HT-29 (cell line): ENCODE measurements at regions not wholly inside any gene's neighbourhood (a gene's known extent, or its start where the extent isn't known, plus 50 kb on each side); places are given as distances from the start of the nearest gene placed in this dataset.

Experiments used
- DNase-seq: peaks from one replicate; pipeline ENCODE4 v3.0.0-alpha.2; 2015; ENCODE audit warnings: low spot score

DNA sequence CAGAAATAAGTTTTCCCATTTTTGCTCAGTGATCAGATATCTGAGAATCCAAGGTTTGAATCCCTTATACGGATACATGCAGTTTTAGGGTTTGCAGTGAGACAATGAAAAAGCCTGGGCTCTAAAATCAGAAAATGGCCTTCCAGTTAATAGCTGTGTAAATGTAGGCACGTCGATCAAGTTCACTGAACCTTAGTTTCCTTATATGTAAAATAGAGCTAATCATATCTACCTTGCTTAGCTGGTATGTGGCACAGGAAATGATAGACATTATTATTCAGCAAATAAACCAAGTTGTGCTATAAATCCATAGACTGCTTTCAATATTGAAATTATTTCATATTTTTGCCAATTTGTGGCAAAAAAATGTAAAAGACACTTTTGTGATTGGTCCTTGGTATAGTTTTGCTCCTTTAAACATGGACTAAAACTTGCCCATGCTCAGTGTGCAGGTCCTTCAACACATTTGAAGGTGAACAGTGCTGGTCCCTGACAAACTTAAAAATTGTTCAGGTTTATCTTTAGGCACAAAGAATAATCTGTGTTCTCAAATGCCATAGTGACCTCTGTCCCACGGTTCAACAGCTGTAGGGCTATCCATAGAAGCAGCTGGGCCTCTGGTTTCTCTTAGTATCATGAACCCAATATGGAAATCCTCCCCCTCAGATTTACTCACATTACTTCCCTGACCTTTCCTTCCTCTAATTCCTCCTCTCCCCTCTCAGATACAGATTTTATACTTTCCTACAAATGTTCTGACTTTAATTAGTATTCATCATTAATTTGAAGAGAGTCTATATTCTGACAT is 51.0 kb downstream of the CCDC54 start:
- no peak for DNase-seq

DNA sequence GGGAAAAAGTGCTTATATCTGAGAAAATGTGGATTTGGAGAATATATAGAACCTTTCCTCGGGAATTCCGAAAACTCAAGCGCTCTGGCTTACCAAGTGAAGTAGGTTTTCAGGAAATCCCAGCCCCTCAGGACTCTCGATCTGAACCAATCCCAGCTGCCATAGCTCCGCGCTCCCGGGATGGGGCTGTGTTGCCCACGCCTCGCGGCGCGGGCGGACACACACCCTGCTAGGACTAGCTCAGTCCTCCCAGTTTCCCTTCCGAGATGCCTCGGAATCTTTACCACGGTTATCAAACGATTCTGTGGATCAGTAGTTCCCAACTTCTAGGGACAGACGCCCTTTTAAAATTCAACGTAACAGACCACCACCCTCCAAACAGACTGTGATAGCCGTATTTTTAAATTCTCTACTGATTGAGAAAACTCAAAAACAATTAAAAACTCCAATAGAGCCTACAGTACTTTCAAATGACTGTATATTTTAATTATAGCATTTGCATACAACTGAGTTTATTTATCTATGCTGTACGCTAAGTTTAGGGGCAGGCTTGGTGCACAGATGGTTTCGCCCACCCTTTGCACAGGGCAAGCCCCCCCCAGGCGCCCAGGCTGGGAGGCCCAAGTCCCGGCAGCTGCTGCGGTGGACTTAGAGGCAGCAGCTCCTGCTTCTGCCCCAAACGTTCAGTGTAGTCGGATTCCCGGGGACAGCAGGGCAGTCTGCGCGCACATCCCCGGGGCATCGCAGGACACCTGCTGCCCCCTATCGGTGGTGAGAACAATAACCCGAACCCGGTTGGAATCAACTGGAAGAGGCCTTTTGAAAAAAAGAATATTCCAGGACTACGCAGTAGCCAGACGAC is 52.3 kb downstream of the CCDC54 start:
- peak; percentile 81 for DNase-seq

DNA sequence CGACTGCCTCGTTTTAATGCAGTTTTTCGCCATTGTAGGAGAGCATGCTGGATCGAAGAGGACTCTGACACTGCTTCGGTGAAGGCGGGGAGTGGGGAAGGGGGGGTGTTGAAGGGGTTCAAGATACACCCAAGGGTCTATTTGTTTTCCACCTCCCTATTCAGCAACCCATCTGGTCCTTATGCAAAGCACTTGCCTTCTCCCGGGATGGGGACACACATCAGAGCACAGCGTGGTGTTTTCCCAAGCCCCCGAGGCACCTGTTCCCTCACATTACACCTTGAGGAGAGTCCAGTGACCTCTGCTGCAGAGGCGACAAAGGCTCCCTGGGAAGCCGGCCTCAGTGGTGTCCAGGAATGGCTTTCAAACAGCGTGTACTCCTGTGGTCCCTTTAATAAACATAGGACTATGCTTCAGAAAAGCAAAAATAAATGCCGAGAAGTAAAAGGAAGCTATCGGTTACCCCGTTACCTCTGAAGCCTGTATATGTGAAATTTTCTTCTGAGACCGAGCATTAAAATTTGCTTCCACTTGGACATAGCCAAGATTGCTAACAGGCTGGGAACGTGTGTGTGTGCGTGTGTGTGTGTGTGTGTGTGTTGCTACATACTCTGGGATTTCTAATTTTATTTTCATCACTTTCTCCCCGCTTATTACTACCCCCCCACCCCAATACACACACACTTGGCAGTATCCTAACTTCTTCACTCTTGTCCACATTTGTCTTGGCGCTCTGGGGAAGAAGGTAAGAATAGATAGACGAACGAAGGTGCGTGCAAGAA is 53.2 kb downstream of the CCDC54 start:
- DNase-seq, result no peak

DNA sequence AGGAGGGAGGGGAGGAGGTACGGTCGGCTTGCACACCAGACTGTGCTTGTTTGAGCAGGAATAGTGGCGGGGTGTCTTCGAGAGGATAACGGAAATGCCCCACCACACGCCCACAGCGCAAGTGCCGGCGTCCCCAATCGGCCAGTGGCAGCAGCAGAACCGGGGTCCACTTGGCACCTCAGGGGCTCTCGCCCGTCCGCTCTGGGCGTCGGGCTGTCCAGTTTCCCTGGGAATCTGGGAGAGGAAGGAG is 53.7 kb downstream of the CCDC54 start:
- DNase-seq, result peak; percentile 38

DNA sequence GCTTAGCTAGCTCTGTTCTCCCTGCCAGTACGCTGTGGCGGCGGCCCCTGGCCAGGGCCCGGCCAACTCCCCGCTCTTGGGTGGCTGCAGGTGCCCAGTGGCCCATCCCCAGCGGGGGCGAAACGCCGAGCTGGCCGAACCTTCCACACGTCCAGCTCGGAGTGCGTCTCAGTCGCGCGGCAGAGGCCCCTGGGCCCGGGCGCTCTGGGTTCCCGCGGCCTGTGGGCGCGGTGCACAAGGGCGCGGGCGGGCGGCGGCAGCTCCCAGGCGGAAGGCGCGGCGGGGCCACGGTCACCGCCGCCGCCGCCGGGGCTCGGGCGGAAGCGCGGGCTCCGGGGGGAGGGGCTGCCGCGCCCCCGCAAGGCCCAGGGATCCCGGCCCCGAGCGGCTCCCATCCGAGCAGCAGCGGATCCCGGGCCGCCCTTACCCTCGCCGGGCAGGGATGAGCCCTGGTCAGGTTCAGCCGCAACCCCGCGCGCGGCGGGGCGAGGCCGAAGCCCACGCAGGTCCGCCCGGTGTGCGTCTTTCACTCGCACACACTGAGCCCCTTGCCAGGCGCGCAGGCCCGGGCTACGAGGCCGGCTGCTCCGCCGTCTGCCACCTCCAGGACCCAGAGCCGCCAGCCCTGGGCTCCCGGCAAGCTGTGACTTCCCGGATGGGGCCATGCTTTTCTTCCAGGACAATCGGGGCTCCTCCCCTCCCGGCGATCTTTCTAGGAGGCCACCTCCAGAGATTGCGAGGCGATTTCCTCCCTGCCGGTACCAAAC is 54.2 kb downstream of the CCDC54 start:
- peak; percentile 73 for DNase-seq

DNA sequence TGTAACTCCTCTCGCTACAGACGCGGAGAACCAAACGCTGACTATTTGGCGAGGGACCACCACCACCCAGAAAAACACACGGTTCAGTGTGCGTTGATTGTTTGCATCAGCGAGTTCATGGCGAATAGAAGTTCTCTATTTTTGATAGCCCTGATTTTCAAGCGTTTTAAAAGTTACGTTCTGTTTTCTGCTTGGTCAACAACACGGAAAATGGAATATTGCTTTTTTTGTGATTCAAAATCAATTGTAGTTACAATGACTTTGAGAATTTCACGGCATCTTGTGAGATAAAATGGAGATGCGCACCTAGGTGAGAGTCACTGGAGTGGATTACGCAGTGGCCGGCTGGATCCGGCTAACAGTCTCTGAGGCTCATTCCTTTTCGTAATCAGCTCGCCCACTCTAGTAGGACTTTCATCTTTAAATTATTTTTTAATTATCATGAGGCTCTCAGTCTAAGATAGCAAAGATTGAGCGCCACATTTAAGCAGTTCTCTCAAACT is 54.8 kb downstream of the CCDC54 start:
- peak; percentile 19 for DNase-seq

DNA sequence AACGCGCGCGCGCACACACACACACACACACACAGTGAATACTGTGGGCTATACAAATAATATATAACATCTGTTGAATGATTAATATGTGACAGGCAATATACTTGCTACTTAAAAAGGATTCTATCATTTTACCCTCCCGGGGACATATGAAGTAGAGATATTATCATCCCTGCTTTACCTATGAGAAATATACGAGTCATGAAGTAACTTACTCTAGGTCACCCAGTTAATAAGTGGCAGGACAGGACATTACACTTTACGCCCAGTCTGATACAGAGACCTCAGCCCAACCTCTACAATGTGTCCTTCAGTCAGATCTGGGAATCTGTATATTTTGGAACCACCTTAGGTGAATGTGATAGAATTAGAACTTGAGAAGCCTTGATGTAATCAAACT is 55.4 kb downstream of the CCDC54 start:
- peak; percentile 38 for DNase-seq

DNA sequence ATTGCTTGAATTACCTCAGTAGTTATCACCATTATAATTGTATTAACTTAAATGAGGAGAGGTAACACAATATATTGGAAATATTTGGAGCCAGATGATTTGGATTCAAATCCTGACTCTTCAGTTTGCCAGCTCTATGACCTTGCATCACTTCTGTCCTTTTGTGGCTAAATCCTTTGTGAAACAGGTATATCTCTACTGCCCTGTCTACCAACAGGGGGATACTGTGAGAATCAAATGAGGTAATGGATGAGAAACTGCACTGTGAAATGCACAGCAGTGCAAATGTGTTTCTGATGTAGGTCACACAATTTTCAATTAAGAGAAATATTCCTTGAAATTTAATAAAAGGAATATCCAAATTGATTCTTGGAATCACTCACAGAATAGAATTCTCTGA is 58.8 kb downstream of the CCDC54 start:
- no peak for DNase-seq

DNA sequence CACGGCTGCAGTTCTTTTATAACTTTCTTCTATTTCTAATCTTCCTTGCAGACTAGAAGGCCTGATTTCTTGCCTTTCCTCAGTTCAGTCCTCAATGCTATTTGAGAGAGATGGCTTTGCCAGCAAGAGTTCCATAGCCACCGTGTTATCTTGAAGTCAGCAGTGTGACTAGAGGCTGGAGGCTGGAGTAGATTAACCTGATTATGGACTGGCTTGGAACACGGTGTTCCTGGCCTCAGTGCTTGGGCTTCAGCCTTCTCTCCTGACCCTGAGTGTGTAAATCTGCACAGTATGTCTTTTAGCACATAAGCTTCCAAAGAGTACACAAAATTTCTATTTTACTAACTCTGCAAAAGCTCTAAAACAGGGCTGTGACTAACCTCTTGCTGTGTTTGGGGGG is 61.4 kb downstream of the CCDC54 start:
- DNase-seq, result no peak

DNA sequence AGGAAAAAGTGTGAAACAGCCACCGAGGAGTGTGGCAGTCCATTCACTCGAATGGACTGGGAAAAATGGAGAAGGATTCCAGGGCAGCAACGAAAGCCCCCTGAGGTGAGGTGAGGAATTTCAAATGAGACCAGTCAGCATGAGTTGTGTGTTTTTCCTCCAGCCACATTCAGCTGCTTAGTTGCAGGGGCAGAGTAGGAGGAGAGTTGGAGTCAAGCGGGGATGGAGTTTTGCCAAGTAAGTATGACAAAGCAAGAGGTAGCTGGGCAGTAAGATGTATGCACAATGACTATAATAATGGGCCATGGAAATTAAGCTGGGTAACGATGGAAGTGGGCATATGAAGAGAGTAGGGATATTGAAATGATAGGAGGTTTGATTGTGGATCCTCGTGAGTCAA is 64.4 kb downstream of the CCDC54 start:
- no peak for DNase-seq

DNA sequence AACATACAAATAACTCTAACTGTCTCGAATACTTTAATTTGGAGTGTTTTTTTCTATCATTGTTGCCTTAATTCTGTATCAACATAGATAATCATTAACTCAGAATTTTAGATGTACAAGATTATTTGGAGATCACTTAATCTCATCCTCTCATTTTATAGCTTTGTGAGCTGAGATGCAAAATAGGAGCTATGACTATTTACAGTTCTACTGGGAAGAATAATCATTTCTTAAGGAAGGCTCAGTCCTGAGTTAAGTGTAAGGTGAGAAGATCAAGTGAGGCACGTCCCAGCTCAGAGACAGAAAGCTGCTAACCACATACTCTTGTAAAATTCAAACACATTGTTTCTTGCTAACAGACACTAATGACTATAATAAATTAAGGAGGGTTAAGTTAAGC is 66.2 kb downstream of the CCDC54 start:
- DNase-seq, result no peak

DNA sequence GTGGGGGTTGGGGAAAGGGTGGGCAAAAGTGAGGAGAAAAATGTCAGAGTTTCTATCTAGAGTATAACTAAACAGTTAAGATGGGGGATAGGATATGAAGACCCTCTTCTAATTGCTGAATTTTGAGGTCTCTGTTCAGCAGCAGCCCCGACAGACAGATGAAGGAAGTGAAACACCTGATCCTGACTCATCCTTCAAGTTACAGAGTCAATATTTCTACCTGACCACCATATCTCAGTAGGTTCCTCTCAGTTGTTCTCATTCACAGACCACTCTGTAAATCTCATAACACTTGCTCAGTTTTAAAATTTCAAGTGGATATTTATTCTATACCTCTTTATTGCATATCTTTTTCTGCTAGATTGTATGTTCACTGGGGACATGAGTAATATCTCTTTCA is 69.5 kb downstream of the CCDC54 start:
- no peak for DNase-seq

DNA sequence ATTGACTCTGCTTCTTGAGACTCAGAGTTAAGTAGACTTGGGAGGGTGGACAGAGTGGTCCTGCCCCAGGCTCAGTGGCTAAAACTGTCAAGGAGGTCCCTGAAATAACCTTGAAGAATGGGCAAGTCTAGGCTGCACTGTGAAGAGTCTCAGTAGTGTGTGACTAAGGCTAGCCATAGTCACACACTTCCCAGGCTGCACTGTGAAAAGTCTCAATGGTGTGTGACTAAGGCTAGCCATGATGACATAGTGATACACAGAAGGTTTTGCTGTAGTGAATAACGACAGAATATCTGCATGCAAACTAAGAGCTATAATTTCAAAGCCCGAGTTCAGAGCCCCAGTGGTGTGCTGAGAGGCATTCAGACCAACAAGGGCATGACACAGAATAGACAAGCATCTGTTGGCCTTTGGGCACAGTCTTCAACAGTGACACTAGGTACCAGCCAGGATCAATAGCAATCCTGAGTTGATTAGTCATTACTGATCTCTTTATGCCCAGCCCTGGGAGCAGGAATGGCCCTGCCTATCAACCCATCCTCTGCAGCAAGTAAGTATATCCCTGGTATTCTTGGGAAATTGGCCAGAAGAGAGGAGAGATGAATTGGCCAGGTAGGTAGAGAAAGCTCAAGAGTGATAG is 72.4 kb upstream of the BBX start:
- DNase-seq, result no peak

DNA sequence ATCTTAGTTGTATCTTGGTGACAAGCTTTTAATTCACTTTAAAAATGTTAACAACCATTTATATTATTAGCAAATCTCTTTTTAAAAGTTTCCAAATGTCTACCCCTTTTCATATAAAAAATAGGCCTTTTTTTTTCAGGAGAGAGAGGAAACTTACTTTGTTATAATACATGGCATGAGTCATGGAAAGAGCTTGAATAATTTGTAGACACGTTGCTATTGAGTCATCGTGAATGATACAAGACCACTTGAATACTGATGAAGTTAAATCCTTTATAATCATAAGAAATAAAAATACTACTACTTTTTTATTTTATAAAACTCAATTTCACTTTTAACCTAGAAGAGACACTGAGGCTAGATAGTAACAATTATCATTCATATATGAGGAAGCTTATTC is 70.3 kb upstream of the BBX start:
- DNase-seq, result no peak

DNA sequence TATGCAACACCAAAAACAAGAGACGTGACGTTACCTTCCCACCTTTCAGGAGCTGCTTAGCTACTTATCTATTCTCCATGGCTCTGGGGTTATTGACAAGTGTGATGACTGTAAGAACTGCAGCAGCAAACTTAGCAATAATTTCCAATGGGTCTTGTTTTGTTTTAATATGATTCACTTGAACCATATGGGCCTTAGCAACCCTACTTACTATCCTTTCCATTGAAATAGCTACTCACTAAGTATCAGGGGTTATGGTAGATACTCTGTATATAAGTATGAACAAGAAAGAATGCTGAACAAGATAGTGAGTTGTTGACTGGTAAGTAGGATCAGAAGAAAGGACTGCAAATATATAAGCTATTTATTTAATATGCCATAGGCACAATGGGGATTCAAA is 69.3 kb upstream of the BBX start:
- DNase-seq, result no peak

DNA sequence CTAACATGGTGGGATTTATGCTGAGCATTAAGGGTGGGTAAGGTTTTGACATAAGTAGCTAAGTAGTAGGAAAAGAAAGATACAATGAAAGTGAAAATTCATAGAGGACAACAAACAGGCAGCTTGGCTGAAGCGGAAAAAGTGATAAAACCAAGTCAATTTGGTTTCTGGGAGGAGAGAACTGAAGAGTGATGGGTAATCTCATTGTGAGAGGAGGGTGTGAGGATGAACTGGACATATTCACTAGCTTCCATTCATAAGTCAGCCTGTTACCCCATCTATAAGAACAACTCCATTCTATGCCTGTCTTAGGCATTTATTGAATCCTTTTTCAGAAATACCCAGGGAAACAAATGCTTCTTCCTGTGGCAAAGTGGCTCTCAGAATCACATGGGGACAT is 67.1 kb upstream of the BBX start:
- DNase-seq, result no peak

DNA sequence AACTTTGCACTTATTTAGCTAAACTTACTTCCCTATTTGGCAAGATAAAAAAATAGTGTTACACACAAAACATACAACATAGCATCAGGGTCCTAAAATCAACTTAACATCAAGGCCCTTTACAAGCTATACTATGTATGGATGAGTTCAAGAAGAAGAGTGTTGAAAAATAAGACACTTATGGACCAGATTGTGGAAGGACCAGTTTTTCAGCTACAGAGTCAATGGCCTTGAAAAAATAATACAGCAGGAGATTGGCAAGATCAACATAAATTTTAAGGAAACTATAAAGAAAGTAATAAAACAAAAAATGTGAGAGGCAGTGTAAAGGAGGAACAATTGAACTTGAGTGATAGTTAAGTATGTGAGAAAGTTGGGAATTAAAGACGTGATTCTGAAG is 66.3 kb upstream of the BBX start:
- no peak for DNase-seq

DNA sequence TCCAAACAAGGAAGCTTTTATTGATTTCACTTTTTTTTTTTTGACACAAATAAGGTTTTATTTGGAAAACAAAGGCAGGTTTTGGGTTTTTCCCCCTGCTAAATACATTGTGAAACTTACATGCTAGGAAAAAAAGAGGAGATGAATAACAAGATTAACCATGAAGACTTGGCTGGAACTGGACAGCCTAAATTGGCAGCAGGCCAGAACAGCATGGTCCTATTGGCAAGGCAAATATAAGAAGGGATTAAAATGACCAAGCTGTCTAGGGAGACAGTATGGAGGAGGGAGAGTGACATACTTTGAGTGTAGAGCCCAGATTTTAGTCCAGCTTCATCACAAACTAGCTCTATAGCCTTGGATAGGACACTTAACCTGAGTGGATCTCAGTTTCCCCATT is 63.9 kb upstream of the BBX start:
- DNase-seq, result peak; percentile 26

DNA sequence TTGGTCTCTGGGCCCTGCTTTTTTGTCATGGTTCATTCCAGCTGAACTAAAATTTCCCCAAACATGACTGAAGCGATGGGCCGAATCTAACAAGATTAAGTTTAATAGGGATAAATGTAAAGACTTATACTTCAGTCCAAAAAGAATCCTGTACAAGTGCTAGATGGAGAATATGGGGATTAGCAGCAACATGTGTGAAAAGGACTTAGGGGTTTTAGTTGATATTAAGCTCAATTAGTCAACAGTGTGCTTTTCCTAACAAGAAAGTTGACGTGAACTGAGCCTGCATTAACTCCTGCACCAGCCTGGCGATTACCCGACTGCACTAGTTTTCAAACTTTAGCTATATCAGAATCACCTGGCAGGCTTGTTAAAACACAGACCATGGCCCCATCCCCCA is 61.0 kb upstream of the BBX start:
- no peak for DNase-seq

DNA sequence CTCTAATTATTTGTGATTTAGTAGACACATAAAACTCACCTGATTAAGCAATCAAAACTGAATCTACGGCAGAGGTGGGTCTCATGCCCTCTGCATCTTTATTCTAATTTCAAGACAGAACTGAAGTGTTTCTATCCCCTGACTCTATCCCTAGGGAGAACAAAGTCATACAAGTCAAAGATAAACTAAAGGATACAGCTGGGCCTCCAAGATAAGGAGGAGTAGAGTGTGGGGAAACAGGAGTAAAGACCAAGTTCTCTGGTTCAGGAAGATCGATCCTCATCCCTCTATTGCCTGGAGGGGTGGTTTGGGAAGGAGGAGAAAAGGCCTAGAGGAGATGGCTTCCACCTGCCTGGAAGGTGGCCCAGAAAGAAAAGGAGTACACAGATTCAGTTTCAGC is 58.7 kb upstream of the BBX start:
- no peak for DNase-seq

DNA sequence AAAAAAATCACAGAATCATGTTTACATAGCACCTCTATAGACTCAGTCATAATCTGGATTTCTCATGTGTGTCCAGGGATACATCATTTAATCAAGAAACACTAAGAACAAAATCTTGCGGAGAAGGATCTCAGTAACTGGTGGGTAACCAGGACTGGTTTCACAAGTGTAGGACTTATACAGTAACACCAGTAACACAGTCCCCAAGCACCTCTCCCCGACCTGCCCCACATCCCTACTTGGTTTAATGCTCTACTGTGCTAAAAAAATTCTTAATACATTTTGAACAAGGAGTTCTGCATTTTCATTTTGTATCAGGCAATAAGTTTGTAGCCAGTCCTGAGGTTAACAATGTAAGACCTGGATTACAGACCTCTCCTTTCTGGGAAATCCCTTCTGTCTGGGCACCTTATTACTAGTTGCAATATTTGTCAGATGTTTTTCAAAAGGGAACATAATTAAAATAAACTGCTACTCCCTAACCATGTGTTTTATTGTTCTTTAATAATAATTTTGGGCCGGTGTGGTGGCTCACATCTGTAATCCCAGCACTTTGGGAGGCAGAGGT is 57.6 kb upstream of the BBX start:
- DNase-seq, result no peak
